H1 (cell line): ENCODE measurements at regions not wholly inside any gene's neighbourhood (a gene's known extent, or its start where the extent isn't known, plus 50 kb on each side); places are given as distances from the start of the nearest gene placed in this dataset.

Experiments used
- BCL11A ChIP-seq, 2 experiments: IDR thresholded peaks; one replicate each; pipeline ENCODE4 v1.6.1; 2011; ENCODE audit warnings: low read depth in 2 of 2, low read length in 2 of 2, mild to moderate bottlenecking in 2 of 2
- CBX5 ChIP-seq: fragments of 300-800, 300-1000 bp; sonication (generic); IDR thresholded peaks from 2 replicates; pipeline ENCODE4 v1.7.1; 2016; ENCODE audit warnings: antibody characterized with exemption, low read length, low read depth
- CEBPB ChIP-seq: IDR thresholded peaks from 2 replicates; pipeline ENCODE4 v1.6.1; 2012; ENCODE audit warnings: low read depth, low read length
- EGR1 ChIP-seq: IDR thresholded peaks from 2 replicates; pipeline ENCODE4 v1.6.1; 2011; ENCODE audit warnings: low read depth, low read length, borderline replicate concordance
- GABPA ChIP-seq: IDR thresholded peaks from 2 replicates; pipeline ENCODE4 v1.6.1; 2011; ENCODE audit warnings: mild to moderate bottlenecking, low read length, moderate library complexity, borderline replicate concordance; ENCODE audit not compliant: insufficient read depth
- NRF1 ChIP-seq: IDR thresholded peaks from 2 replicates; pipeline ENCODE4 v1.6.1; 2011; ENCODE audit warnings: mild to moderate bottlenecking, low read depth, low read length, improper control_type of control experiment
- POLR2AphosphoS5 ChIP-seq: IDR thresholded peaks from 2 replicates; pipeline ENCODE4 v1.6.1; 2011; ENCODE audit warnings: low read depth, low read length
- RAD21 ChIP-seq, 2 experiments: IDR thresholded peaks in 1 of 2; conservative IDR thresholded peaks in 1 of 2; 2 replicates each; pipeline ENCODE4 v1.6.1; 2011; ENCODE audit warnings: low read depth in 2 of 2, low read length in 2 of 2, improper control_type of control experiment in 1 of 2, inconsistent platforms in 1 of 2, mild to moderate bottlenecking in 1 of 2, moderate library complexity in 1 of 2
- SIRT6 ChIP-seq: IDR thresholded peaks from one replicate; pipeline ENCODE4 v1.7.1; 2012; ENCODE audit warnings: low read length, inconsistent platforms
- SP1 ChIP-seq: IDR thresholded peaks from 2 replicates; pipeline ENCODE4 v1.6.1; 2011; ENCODE audit warnings: low read depth, low read length
- SP4 ChIP-seq: IDR thresholded peaks from 2 replicates; pipeline ENCODE4 v1.6.1; 2012; ENCODE audit warnings: low read length, inconsistent platforms
- SUZ12 ChIP-seq: fragments of 200-600 bp; sonication (generic); IDR thresholded peaks from 2 replicates; pipeline ENCODE4 v1.6.1; 2012; ENCODE audit warnings: mild to moderate bottlenecking, inconsistent platforms, low read length, moderate library complexity, mixed read lengths
- TEAD4 ChIP-seq: IDR thresholded peaks from 2 replicates; pipeline ENCODE4 v1.6.1; 2012; ENCODE audit warnings: low read depth, low read length, inconsistent platforms, mixed read lengths
- TF ChIP-seq, protein P1 (sequence below), 3 experiments: IDR thresholded peaks; 1 replicate in 2 of 3; 2 replicates in 1 of 3; pipeline versions ENCODE4 v1.5.1 to v1.6.1; 2011; ENCODE audit warnings: low read length in 3 of 3, mild to moderate bottlenecking in 3 of 3, inconsistent platforms in 2 of 3, low read depth in 1 of 3, moderate library complexity in 1 of 3; ENCODE audit not compliant: insufficient read depth in 1 of 3; ENCODE audit errors: control extremely low read depth in 1 of 3

GRCh38 chr1:90305577-90305976 lies 310.7 kb downstream of the ZNF326 start (continued):
- TF ChIP-seq CBX5, result no peak
- TF ChIP-seq, protein P1, sequence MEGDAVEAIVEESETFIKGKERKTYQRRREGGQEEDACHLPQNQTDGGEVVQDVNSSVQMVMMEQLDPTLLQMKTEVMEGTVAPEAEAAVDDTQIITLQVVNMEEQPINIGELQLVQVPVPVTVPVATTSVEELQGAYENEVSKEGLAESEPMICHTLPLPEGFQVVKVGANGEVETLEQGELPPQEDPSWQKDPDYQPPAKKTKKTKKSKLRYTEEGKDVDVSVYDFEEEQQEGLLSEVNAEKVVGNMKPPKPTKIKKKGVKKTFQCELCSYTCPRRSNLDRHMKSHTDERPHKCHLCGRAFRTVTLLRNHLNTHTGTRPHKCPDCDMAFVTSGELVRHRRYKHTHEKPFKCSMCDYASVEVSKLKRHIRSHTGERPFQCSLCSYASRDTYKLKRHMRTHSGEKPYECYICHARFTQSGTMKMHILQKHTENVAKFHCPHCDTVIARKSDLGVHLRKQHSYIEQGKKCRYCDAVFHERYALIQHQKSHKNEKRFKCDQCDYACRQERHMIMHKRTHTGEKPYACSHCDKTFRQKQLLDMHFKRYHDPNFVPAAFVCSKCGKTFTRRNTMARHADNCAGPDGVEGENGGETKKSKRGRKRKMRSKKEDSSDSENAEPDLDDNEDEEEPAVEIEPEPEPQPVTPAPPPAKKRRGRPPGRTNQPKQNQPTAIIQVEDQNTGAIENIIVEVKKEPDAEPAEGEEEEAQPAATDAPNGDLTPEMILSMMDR (IDR thresholded peaks at IDR 0.05; ENCODE audit: control extremely low read depth in 1 of 3, insufficient read depth in 1 of 3, low read depth in 1 of 3, low read length in 3 of 3), result no peak
- no peak for TF ChIP-seq SP4
- no peak for TF ChIP-seq CEBPB
- TF ChIP-seq GABPA, result no peak
- TF ChIP-seq SP1, result no peak
- TF ChIP-seq BCL11A (IDR thresholded peaks at IDR 0.05; ENCODE audit: low read depth in 2 of 2, low read length in 2 of 2), result no peak
- TF ChIP-seq TEAD4, result no peak
- no peak for TF ChIP-seq EGR1
- no peak for TF ChIP-seq RAD21 (IDR thresholded peaks at IDR 0.05 in 1 of 2, conservative IDR thresholded peaks at IDR 0.05 in 1 of 2; ENCODE audit: low read depth in 2 of 2, low read length in 2 of 2)
- TF ChIP-seq NRF1, result no peak
- no peak for TF ChIP-seq SUZ12
- no peak for TF ChIP-seq SIRT6
- no peak for TF ChIP-seq POLR2AphosphoS5
